Tibial nerve (tissue), 4 donors: ENCODE measurements at regions not wholly inside any gene's neighbourhood (a gene's known extent, or its start where the extent isn't known, plus 50 kb on each side); places are given as distances from the start of the nearest gene placed in this dataset.

Experiments used
- DNase-seq, 2 donors: peaks; one replicate each; pipeline ENCODE4 v3.0.0-alpha.2; 2019; ENCODE audit warnings: low spot score in 2 of 2
- H3K27ac ChIP-seq, 4 donors: fragments of 200-600 bp; sonication (generic) in 3 of 4; one replicate each; pipeline ENCODE4 v1.5.1; 2017 to 2019; ENCODE audit warnings: mild to moderate bottlenecking in 1 of 4
- H3K27me3 ChIP-seq, 2 donors: fragments of 200-600 bp; sonication (generic) in 1 of 2; one replicate each; pipeline versions ENCODE4 v1.5.1 to v1.6.0; 2017 to 2019
- H3K36me3 ChIP-seq, 3 donors: fragments of 200-600 bp; sonication (generic); one replicate each; pipeline ENCODE4 v1.5.1; 2018 to 2019
- H3K4me1 ChIP-seq, 4 donors: fragments of 200-600 bp; sonication (generic) in 3 of 4; one replicate each; pipeline ENCODE4 v1.5.1; 2017 to 2019
- H3K4me3 ChIP-seq, 4 donors: fragments of 200-600 bp; sonication (generic) in 3 of 4; one replicate each; pipeline ENCODE4 v1.5.1; 2017 to 2019; ENCODE audit warnings: mild to moderate bottlenecking in 1 of 4, moderate library complexity in 1 of 4
- H3K9me3 ChIP-seq, 4 donors: fragments of 200-600 bp; sonication (generic) in 3 of 4; one replicate each; pipeline ENCODE4 v1.5.1; 2017 to 2019
- EP300 ChIP-seq, 2 donors: sonication (generic); formaldehyde crosslinking; IDR thresholded peaks; one replicate each; pipeline ENCODE4 v1.6.1; 2017; ENCODE audit warnings: antibody characterized with exemption in 2 of 2, mild to moderate bottlenecking in 1 of 2
- POLR2A ChIP-seq, 2 donors: fragments of 450-650 bp; IDR thresholded peaks; one replicate each; pipeline ENCODE4 v1.6.1; 2017; ENCODE audit warnings: antibody characterized with exemption in 2 of 2, mild to moderate bottlenecking in 2 of 2, moderate library complexity in 2 of 2
- WGBS, 2 donors: methylation state at CpG; one replicate each; pipeline ENCODE4 v1.1.5; 2018; 5-methylcytosine and 5-hydroxymethylcytosine counted together
- TF ChIP-seq, protein P1 (sequence below), 5 experiments: fragments of 200-600 bp in 3 of 5; fragments of 450-650 bp in 2 of 5; sonication (generic) in 3 of 5; IDR thresholded peaks; one replicate each; pipeline ENCODE4 v1.5.1; 2016 to 2019; ENCODE audit warnings: antibody characterized with exemption in 5 of 5, mild to moderate bottlenecking in 3 of 5, moderate library complexity in 2 of 5

DNA sequence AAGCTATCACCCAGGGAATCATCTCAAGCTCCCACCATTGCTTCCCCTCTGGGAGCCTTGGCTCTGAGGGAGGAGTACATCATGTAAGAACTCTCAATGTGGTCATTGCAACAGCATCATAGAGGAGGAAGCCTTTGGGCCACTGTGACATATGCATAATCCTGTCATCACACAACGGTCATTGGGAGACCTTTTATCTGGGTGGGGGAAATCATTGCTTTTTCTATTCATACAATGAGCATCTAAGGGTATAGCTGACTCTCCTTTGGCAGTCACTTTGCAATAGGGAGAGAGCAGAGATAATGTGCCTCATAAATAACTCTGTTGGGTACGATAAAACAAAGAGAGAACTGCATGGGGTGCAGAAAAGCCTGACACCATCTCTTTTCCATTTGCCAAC is 155.2 kb upstream of the KCNIP4 start:
- Histone ChIP-seq H3K4me3 (no peak overlapping the region), H3K36me3 (no peaks in the 10 kb centered on the region), H3K4me1 (no peaks in the 10 kb centered on the region), H3K9me3 (no peaks in the 10 kb centered on the region), H3K27ac (no peak overlapping the region), H3K27me3 (no peaks in the 10 kb centered on the region)
- TF ChIP-seq, protein P1, sequence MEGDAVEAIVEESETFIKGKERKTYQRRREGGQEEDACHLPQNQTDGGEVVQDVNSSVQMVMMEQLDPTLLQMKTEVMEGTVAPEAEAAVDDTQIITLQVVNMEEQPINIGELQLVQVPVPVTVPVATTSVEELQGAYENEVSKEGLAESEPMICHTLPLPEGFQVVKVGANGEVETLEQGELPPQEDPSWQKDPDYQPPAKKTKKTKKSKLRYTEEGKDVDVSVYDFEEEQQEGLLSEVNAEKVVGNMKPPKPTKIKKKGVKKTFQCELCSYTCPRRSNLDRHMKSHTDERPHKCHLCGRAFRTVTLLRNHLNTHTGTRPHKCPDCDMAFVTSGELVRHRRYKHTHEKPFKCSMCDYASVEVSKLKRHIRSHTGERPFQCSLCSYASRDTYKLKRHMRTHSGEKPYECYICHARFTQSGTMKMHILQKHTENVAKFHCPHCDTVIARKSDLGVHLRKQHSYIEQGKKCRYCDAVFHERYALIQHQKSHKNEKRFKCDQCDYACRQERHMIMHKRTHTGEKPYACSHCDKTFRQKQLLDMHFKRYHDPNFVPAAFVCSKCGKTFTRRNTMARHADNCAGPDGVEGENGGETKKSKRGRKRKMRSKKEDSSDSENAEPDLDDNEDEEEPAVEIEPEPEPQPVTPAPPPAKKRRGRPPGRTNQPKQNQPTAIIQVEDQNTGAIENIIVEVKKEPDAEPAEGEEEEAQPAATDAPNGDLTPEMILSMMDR (IDR thresholded peaks at IDR 0.05), result no peak
- no peak for DNase-seq
- WGBS, 2 donors, result 40 to 52% methylated on average over 2 of the region's 2 CpGs

DNA sequence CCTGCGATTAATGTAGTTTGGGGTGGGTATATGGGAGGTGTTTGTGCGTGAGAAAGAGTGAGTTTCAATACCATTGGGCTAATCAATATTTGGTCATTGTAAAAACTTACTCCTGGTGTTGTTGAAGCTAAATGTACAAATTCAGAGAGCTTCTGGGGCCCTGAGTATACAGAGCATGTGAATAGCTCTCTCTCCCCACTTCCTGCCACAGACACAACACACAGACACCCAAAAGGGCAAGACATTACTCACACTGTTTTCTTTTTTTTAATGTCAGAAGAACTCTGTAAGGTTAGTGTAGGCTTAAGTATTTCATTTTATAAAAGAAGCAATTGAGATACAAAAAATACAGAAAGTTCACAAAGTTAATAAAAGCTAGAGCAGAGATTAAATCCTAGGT is 151.3 kb upstream of the KCNIP4 start:
- no peaks in the 10 kb centered on the region for H3K27me3 ChIP-seq
- 56 to 71% methylated on average over 2 of the region's 2 CpGs for WGBS, 2 donors
- no peak for DNase-seq
- no peaks in the 10 kb centered on the region for H3K4me1 ChIP-seq
- H3K9me3 ChIP-seq, result no peaks in the 10 kb centered on the region
- TF ChIP-seq, protein P1 (IDR thresholded peaks at IDR 0.05), result no peak
- H3K36me3 ChIP-seq, result no peaks in the 10 kb centered on the region
- H3K4me3 ChIP-seq, result no peak overlapping the region
- H3K27ac ChIP-seq, result no peak overlapping the region

DNA sequence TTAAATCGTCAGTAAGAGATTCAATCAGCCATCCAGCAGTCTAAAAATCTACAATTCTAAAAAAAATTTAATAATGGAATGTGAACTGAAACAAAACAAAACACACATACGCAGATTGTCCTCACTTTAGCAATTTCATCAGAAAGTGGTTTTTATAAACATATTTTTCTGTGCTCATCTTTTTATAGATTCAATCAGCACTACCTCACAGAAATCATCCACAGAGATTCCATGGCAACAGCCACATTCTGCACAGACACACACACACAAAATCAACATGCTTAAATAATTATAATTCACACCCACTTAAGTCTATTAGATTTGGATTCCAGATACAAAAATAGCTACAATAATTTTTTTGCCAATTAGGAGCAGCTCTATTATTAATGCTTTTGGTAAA is 149.0 kb upstream of the KCNIP4 start:
- DNase-seq, result no peak
- WGBS, 2 donors, result 71 to 72% methylated on average over 2 of the region's 2 CpGs
- Histone ChIP-seq H3K36me3 (no peaks in the 10 kb centered on the region), H3K27me3 (no peaks in the 10 kb centered on the region), H3K9me3 (no peaks in the 10 kb centered on the region), H3K27ac (no peak overlapping the region), H3K4me1 (no peaks in the 10 kb centered on the region), H3K4me3 (no peak overlapping the region)
- TF ChIP-seq EP300 (IDR thresholded peaks at IDR 0.05) (no peak), POLR2A (IDR thresholded peaks at IDR 0.05) (no peak)
- TF ChIP-seq, protein P1 (IDR thresholded peaks at IDR 0.05), result no peak

DNA sequence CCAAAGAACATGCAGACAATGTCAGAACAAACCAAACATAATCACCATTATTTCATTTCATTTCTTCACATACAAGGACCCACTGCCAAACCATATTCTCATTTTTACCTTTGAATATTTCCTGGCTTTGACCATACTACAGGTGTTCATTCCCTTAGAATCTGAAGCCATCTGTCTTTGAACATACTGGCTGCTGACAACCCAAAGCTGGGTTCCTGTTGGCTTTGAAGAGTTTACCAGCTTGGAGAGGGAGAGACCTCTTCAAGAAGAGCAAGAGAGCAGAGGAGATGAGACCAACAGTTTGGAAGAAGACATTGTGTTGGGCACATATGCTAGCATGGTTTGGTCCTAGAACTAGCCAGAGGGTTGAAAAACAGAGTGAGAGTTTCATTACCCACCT is 145.6 kb upstream of the KCNIP4 start:
- Histone ChIP-seq H3K9me3 (no peaks in the 10 kb centered on the region), H3K4me1 (no peaks in the 10 kb centered on the region), H3K27me3 (no peaks in the 10 kb centered on the region), H3K36me3 (no peaks in the 10 kb centered on the region), H3K4me3 (no peak overlapping the region), H3K27ac (no peak overlapping the region)
- DNase-seq, result no peak
- TF ChIP-seq EP300 (IDR thresholded peaks at IDR 0.05) (no peak), POLR2A (IDR thresholded peaks at IDR 0.05) (no peak)
- TF ChIP-seq, protein P1 (IDR thresholded peaks at IDR 0.05), result no peak

DNA sequence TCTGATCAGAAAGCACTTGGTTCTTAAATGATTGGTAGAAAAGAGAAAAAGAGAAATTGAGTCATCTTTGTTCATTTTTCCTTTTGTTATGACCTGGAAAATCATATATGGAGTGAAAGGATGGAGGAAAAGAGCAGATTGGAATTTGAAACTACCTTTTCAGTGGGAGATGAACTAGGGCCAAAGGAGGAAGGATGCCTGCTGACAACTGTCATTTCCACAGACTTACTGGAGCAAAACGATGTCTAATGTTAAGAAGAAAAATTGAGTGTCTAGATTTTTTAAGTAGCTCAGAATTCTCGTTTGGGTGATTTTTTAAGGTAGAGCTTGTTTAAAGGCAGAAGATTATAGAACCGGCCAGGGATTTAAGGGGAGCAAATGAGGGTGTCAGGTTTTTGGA is 144.6 kb upstream of the KCNIP4 start:
- no peaks in the 10 kb centered on the region for H3K36me3 ChIP-seq
- TF ChIP-seq, protein P1 (IDR thresholded peaks at IDR 0.05), result no peak
- TF ChIP-seq EP300 (IDR thresholded peaks at IDR 0.05) (no peak), POLR2A (IDR thresholded peaks at IDR 0.05) (no peak)
- 73 to 76% methylated on average over 3 of the region's 3 CpGs for WGBS, 2 donors
- no peak overlapping the region for H3K27ac ChIP-seq
- H3K27me3 ChIP-seq, result no peaks in the 10 kb centered on the region
- H3K9me3 ChIP-seq, result no peaks in the 10 kb centered on the region
- H3K4me3 ChIP-seq, result no peak overlapping the region
- H3K4me1 ChIP-seq, result no peaks in the 10 kb centered on the region
- DNase-seq, result no peak
